Uterus (tissue), 2 donors: ENCODE measurements at regions not wholly inside any gene's neighbourhood (a gene's known extent, or its start where the extent isn't known, plus 50 kb on each side); places are given as distances from the start of the nearest gene placed in this dataset.

ENCODE experiments used
- POLR2A ChIP-seq, 2 donors: fragments of 450-650 bp; IDR thresholded peaks; one replicate each; pipeline ENCODE4 v1.6.1; 2016; ENCODE audit warnings: antibody characterized with exemption in 2 of 2, mild to moderate bottlenecking in 1 of 2, moderate library complexity in 1 of 2
- TF ChIP-seq, protein P1 (sequence below), 4 experiments: fragments of 200-600 bp in 2 of 4; fragments of 450-650 bp in 2 of 4; sonication (generic) in 2 of 4; IDR thresholded peaks; one replicate each; pipeline ENCODE4 v1.5.1; 2016 to 2019; ENCODE audit warnings: antibody characterized with exemption in 4 of 4, mild to moderate bottlenecking in 2 of 4, moderate library complexity in 1 of 4

DNA sequence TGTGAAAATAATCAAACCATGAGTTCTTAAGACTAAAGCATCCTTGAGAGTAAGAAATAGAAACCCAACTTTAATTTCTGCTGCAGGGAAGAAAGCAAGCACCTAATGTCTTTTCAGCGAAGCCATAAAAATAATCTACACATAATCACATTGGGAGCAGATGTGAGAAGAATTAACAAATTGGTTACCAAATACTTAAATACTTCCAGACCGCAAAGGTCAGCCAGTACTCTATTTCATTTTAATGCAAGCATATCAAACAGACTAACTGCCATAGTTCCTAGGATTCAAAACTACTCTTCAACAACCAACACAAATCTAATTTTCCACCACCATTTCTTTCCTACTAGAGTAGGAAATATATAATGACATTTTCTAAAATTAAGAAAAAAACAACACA, 144.8 kb upstream of the SLIT2 start:
- TF ChIP-seq, protein P1, sequence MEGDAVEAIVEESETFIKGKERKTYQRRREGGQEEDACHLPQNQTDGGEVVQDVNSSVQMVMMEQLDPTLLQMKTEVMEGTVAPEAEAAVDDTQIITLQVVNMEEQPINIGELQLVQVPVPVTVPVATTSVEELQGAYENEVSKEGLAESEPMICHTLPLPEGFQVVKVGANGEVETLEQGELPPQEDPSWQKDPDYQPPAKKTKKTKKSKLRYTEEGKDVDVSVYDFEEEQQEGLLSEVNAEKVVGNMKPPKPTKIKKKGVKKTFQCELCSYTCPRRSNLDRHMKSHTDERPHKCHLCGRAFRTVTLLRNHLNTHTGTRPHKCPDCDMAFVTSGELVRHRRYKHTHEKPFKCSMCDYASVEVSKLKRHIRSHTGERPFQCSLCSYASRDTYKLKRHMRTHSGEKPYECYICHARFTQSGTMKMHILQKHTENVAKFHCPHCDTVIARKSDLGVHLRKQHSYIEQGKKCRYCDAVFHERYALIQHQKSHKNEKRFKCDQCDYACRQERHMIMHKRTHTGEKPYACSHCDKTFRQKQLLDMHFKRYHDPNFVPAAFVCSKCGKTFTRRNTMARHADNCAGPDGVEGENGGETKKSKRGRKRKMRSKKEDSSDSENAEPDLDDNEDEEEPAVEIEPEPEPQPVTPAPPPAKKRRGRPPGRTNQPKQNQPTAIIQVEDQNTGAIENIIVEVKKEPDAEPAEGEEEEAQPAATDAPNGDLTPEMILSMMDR (IDR thresholded peaks at IDR 0.05) = no peak
- no peak for TF ChIP-seq POLR2A (IDR thresholded peaks at IDR 0.05)
